ENCODE measurements at regions not wholly inside any gene's neighbourhood (a gene's known extent, or its start where the extent isn't known, plus 50 kb on each side); places are given as distances from the start of the nearest gene placed in this dataset.

GRCh38 chr5:26828294-26828693, 210.1 kb downstream of the CDH9 start:
- H3K27ac ChIP-seq, result no peak overlapping the region
- H3K27me3 ChIP-seq, result no peaks in the 10 kb centered on the region
- H3K36me3 ChIP-seq, result no peaks in the 10 kb centered on the region
- no peak for TF ChIP-seq CTCF (IDR thresholded peaks at IDR 0.05)
- no peak for ATAC-seq
- H3K9me3 ChIP-seq, result no peaks in the 10 kb centered on the region
- H3K4me1 ChIP-seq, result no peaks in the 10 kb centered on the region
- DNase-seq, result no peak
- no peak overlapping the region for H3K4me3 ChIP-seq
- intact Hi-C loops (cut with DNase I), result no loop called here

- Histone ChIP-seq H3K36me3 (no peaks in the 10 kb centered on the region), H3K27ac (no peak overlapping the region), H3K9me3 (no peaks in the 10 kb centered on the region), H3K4me3 (no peak overlapping the region), H3K27me3 (no peaks in the 10 kb centered on the region), H3K4me1 (no peaks in the 10 kb centered on the region)
- ATAC-seq (no peak), DNase-seq (no peak)
- intact Hi-C loops (cut with DNase I), result no loop called here
- TF ChIP-seq CTCF (IDR thresholded peaks at IDR 0.05), result no peak
Observed at GRCh38 chr5:26813235-26813634, 225.2 kb downstream of the CDH9 start.

GRCh38 chr5:26812714-26813113, 225.7 kb downstream of the CDH9 start:
- H3K4me3 ChIP-seq, result no peak overlapping the region
- DNase-seq (no peak), ATAC-seq (peak; percentile 12)
- no peaks in the 10 kb centered on the region for H3K36me3 ChIP-seq
- intact Hi-C loops (cut with DNase I), result no loop called here
- TF ChIP-seq CTCF (IDR thresholded peaks at IDR 0.05), result no peak
- no peaks in the 10 kb centered on the region for H3K9me3 ChIP-seq
- no peaks in the 10 kb centered on the region for H3K27me3 ChIP-seq
- no peak overlapping the region for H3K27ac ChIP-seq
- no peaks in the 10 kb centered on the region for H3K4me1 ChIP-seq

- Histone ChIP-seq H3K9me3 (no peaks in the 10 kb centered on the region), H3K36me3 (no peaks in the 10 kb centered on the region), H3K27me3 (no peaks in the 10 kb centered on the region), H3K27ac (no peak overlapping the region), H3K4me1 (no peaks in the 10 kb centered on the region), H3K4me3 (no peak overlapping the region)
- intact Hi-C loops (cut with DNase I), result no loop called here
- DNase-seq (no peak), ATAC-seq (peak; percentile 39)
- TF ChIP-seq CTCF (IDR thresholded peaks at IDR 0.05), result no peak
Observed at GRCh38 chr5:26807231-26808199, 230.9 kb downstream of the CDH9 start.

GRCh38 chr5:26805076-26805475, 233.3 kb downstream of the CDH9 start:
- Histone ChIP-seq H3K4me1 (no peaks in the 10 kb centered on the region), H3K4me3 (no peak overlapping the region), H3K36me3 (no peaks in the 10 kb centered on the region), H3K27me3 (no peaks in the 10 kb centered on the region), H3K27ac (no peak overlapping the region), H3K9me3 (no peaks in the 10 kb centered on the region)
- no peak for DNase-seq
- ATAC-seq, result no peak
- intact Hi-C loops (cut with DNase I), result no loop called here
- no peak for TF ChIP-seq CTCF (IDR thresholded peaks at IDR 0.05)
